Mesenchymal stem cell (in vitro differentiated cells and primary cell): ENCODE measurements at regions not wholly inside any gene's neighbourhood (a gene's known extent, or its start where the extent isn't known, plus 50 kb on each side); places are given as distances from the start of the nearest gene placed in this dataset.

Experiments used
- DNase-seq: peaks from one replicate; pipeline ENCODE4 v3.0.0-alpha.2; 2013
- H2AFZ ChIP-seq: one replicate; pipeline ENCODE4 v1.6.1; 2013; ENCODE audit warnings: low read depth, mild to moderate bottlenecking, control low read depth, inconsistent platforms, low read length, moderate library complexity
- H2AK5ac ChIP-seq: 2 replicates; pipeline ENCODE4 v1.6.1; 2013; ENCODE audit warnings: low read length, moderate library complexity, mild to moderate bottlenecking, inconsistent platforms; ENCODE audit not compliant: severe bottlenecking
- H2BK120ac ChIP-seq: one replicate; pipeline ENCODE4 v1.6.1; 2013; ENCODE audit warnings: low read depth, mild to moderate bottlenecking, inconsistent platforms, low read length, moderate library complexity
- H2BK12ac ChIP-seq, 2 experiments: one replicate each; pipeline ENCODE4 v1.6.1; 2013; ENCODE audit warnings: inconsistent platforms in 2 of 2, low read length in 2 of 2, mild to moderate bottlenecking in 2 of 2, moderate library complexity in 2 of 2, control low read depth in 1 of 2
- H2BK15ac ChIP-seq: one replicate; pipeline ENCODE4 v1.6.1; 2013; ENCODE audit warnings: mild to moderate bottlenecking, low read depth, inconsistent platforms; ENCODE audit not compliant: poor library complexity, severe bottlenecking
- H2BK5ac ChIP-seq: 2 replicates; pipeline ENCODE4 v1.6.1; 2013; ENCODE audit warnings: low read depth, mild to moderate bottlenecking, low read length, control low read depth, inconsistent platforms; ENCODE audit not compliant: poor library complexity, severe bottlenecking
- H3K14ac ChIP-seq, 2 experiments: one replicate each; pipeline ENCODE4 v1.6.1; 2013; ENCODE audit warnings: inconsistent platforms in 2 of 2, low read length in 2 of 2, control low read depth in 1 of 2, mild to moderate bottlenecking in 1 of 2, moderate library complexity in 1 of 2
- H3K18ac ChIP-seq, 2 experiments: one replicate each; pipeline ENCODE4 v1.6.1; 2013; ENCODE audit warnings: inconsistent platforms in 2 of 2, low read length in 2 of 2, control low read depth in 1 of 2, low read depth in 1 of 2, mild to moderate bottlenecking in 1 of 2
- H3K23ac ChIP-seq, 2 experiments: one replicate each; pipeline ENCODE4 v1.6.1; 2013; ENCODE audit warnings: inconsistent platforms in 2 of 2, low read length in 2 of 2, mild to moderate bottlenecking in 2 of 2, moderate library complexity in 2 of 2, control low read depth in 1 of 2
- H3K27ac ChIP-seq: 2 replicates; pipeline ENCODE4 v1.5.1; 2013; ENCODE audit warnings: mild to moderate bottlenecking, moderate library complexity, low read length, control low read depth, inconsistent platforms; ENCODE audit not compliant: poor library complexity, severe bottlenecking
- H3K27me3 ChIP-seq, 2 experiments: 2 replicates each; pipeline versions ENCODE4 v1.6.1 to v1.7.0; 2013; ENCODE audit warnings: low read length in 2 of 2, mild to moderate bottlenecking in 2 of 2, moderate library complexity in 2 of 2, control low read depth in 1 of 2, inconsistent platforms in 1 of 2; ENCODE audit not compliant: control insufficient read depth in 1 of 2, insufficient read depth in 1 of 2
- H3K36me3 ChIP-seq, 2 experiments: 2 replicates each; pipeline versions ENCODE4 v1.6.1 to v1.7.0; 2013; ENCODE audit warnings: low read length in 2 of 2, control low read depth in 1 of 2, inconsistent platforms in 1 of 2, low read depth in 1 of 2, mild to moderate bottlenecking in 1 of 2; ENCODE audit not compliant: insufficient read depth in 2 of 2, control insufficient read depth in 1 of 2
- H3K4ac ChIP-seq, 2 experiments: one replicate each; pipeline ENCODE4 v1.6.1; 2013; ENCODE audit warnings: inconsistent platforms in 2 of 2, low read length in 2 of 2, mild to moderate bottlenecking in 2 of 2, moderate library complexity in 2 of 2, control low read depth in 1 of 2, low read depth in 1 of 2
- H3K4me1 ChIP-seq: 2 replicates; pipeline ENCODE4 v1.6.1; 2013; ENCODE audit warnings: low read depth, low read length, control low read depth; ENCODE audit not compliant: control insufficient read depth, insufficient read depth
- H3K4me2 ChIP-seq: 2 replicates; pipeline ENCODE4 v1.6.1; 2013; ENCODE audit warnings: low read length, mild to moderate bottlenecking, inconsistent platforms; ENCODE audit not compliant: poor library complexity, severe bottlenecking
- H3K4me3 ChIP-seq, 2 experiments: 2 replicates each; pipeline versions ENCODE4 v1.5.1 to v1.7.0; 2013; ENCODE audit warnings: low read length in 2 of 2, mild to moderate bottlenecking in 2 of 2, control low read depth in 1 of 2, low read depth in 1 of 2; ENCODE audit not compliant: insufficient read depth in 1 of 2
- H3K79me1 ChIP-seq: replicated peaks from 2 replicates; pipeline ENCODE4 v1.6.1; 2013; ENCODE audit warnings: mild to moderate bottlenecking, control low read depth, low read length, inconsistent platforms; ENCODE audit not compliant: poor library complexity, severe bottlenecking
- H3K9ac ChIP-seq: 2 replicates; pipeline ENCODE4 v1.7.0; 2013; ENCODE audit warnings: mild to moderate bottlenecking, low read length, moderate library complexity
- H3K9me3 ChIP-seq: 2 replicates; pipeline ENCODE4 v1.7.0; 2013; ENCODE audit warnings: mild to moderate bottlenecking, low read length; ENCODE audit not compliant: control insufficient read depth
- H4K8ac ChIP-seq: one replicate; pipeline ENCODE4 v1.6.1; 2013; ENCODE audit warnings: inconsistent platforms, mild to moderate bottlenecking, low read length, moderate library complexity
- H4K91ac ChIP-seq: one replicate; pipeline ENCODE4 v1.6.1; 2013; ENCODE audit warnings: mild to moderate bottlenecking, low read length, inconsistent platforms
- WGBS: methylation state at CpG from one replicate; pipeline ENCODE4 v1.1.7; 2013; ENCODE audit warnings: mixed read lengths; 5-methylcytosine and 5-hydroxymethylcytosine counted together

DNA sequence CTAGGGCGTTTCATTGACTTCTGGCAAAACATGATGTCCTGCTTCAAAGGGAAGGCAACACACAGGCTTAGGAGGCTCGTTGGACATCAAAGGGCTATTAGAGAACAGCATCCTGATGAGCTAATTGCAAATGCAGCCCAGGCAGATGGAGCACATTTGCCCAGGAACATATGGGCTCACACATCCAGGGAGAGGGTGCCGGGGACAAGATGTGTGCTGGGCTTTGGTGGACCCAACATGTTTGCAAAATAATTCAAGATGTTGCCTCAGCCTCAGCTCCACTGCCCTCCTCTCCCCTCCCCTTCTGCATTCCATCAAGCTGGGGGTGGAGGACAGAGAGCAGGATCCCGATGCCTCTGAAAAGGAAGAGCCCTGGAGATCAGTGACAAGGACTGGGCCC, 217.1 kb upstream of the ZMIZ1 start:
- Histone ChIP-seq H3K4me1 (no peaks in the 10 kb centered on the region), H3K18ac (no peak overlapping the region), H3K27ac (no peak overlapping the region), H3K23ac (no peak overlapping the region), H3K9ac (no peak overlapping the region), H4K8ac (no peak overlapping the region), H2AK5ac (no peak overlapping the region), H3K4ac (no peak overlapping the region), H2BK5ac (no peak overlapping the region), H3K4me3 (no peak overlapping the region), H3K14ac (no peak overlapping the region), H2AFZ (no peak overlapping the region), H2BK15ac (no peak overlapping the region), H2BK120ac (no peak overlapping the region), H3K79me1 (no peaks in the 10 kb centered on the region), H3K36me3 (no peaks in the 10 kb centered on the region), H2BK12ac (no peak overlapping the region), H4K91ac (no peak overlapping the region), H3K4me2 (no peak overlapping the region), H3K27me3 (peaks cover 0 to 6% of the 10 kb centered on the region in 2 experiments), H3K9me3 (no peaks in the 10 kb centered on the region)
- 51% methylated on average over 4 of the region's 4 CpGs for WGBS
- no peak for DNase-seq

DNA sequence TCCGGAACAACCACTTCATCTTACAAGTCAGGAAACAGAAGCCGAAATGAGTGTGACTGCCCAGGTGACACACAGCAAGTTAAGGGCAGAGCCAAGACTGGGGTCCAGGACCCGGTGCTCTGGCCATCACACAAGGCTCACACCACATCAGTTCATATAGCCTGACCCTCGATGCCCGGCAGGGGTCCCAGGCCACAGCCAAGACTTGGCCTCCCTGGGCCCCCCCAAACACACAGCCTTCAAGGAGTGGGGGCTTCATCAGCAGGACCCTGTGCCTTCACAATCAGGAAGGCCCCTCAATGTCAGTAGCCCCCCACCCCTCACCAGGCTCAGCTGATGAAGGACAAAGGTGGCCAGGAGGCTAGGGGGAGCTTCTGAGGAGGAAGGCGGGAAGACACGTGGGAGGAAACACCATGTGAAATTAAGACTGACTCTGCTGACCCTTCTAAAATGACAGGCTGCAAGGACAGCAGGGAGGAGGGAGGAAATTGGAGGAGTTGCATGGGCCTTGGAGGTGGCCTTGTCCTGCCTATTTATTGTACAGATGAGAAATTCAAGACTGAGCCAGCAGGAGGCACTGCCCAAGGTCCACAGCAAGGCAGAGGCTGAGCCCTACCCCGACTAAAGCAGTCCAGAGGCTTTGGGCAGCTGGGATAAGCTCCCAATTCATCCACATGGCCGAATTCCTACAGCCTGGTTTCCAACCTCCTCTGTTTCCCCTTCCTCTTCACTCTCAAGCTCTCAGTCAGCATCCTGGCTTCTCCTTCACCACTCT, 216.1 kb upstream of the ZMIZ1 start:
- H3K14ac ChIP-seq, result no peak overlapping the region

DNA sequence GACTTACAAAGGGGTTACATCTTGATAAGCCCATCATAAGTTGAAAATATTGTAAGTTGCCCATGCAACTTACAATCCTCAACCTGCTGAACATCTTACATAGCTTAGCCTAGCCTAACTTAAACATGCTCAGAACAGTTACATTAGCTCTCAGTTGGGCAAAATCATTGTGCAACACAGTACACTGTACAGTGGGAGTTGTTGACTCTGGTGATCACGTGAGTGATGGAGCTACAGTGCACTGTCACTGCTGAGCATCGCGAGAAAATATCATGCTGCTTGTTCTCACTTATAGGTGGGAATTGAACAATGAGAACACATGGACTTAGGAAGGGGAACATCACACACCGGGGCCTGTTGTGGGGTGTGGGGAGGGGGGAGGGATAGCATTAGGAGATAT, 214.9 kb upstream of the ZMIZ1 start:
- Histone ChIP-seq H2AFZ (no peak overlapping the region), H2BK5ac (no peak overlapping the region), H3K14ac (no peak overlapping the region), H3K23ac (no peak overlapping the region), H3K79me1 (no peaks in the 10 kb centered on the region), H4K8ac (no peak overlapping the region), H4K91ac (no peak overlapping the region), H2BK12ac (no peak overlapping the region), H2BK120ac (no peak overlapping the region), H3K27ac (no peak overlapping the region), H3K9me3 (no peaks in the 10 kb centered on the region), H3K9ac (no peak overlapping the region), H3K36me3 (no peaks in the 10 kb centered on the region), H3K18ac (no peak overlapping the region), H3K4me3 (no peak overlapping the region), H3K4me2 (no peak overlapping the region), H3K4ac (no peak overlapping the region), H3K4me1 (no peaks in the 10 kb centered on the region), H3K27me3 (peaks cover 0 to 18% of the 10 kb centered on the region in 2 experiments), H2AK5ac (no peak overlapping the region), H2BK15ac (no peak overlapping the region)
- peak; percentile 18 for DNase-seq
- 95% methylated on average over 3 of the region's 4 CpGs for WGBS

More for the DNA sequence above, 216.1 kb upstream of the ZMIZ1 start:
- Histone ChIP-seq H3K79me1 (no peaks in the 10 kb centered on the region), H3K4me2 (no peak overlapping the region), H3K9me3 (no peaks in the 10 kb centered on the region), H4K8ac (no peak overlapping the region), H2BK12ac (no peak overlapping the region), H3K23ac (no peak overlapping the region), H3K27ac (no peak overlapping the region), H3K18ac (no peak overlapping the region), H4K91ac (no peak overlapping the region), H3K4me1 (no peaks in the 10 kb centered on the region), H2BK5ac (no peak overlapping the region), H3K36me3 (no peaks in the 10 kb centered on the region), H2BK120ac (no peak overlapping the region), H2BK15ac (no peak overlapping the region), H3K27me3 (peaks cover 0 to 16% of the 10 kb centered on the region in 2 experiments), H3K4me3 (no peak overlapping the region), H2AFZ (no peak overlapping the region), H3K9ac (no peak overlapping the region), H3K4ac (no peak overlapping the region), H2AK5ac (no peak overlapping the region)
- DNase-seq, result no peak
- 84% methylated on average over 9 of the region's 9 CpGs for WGBS

DNA sequence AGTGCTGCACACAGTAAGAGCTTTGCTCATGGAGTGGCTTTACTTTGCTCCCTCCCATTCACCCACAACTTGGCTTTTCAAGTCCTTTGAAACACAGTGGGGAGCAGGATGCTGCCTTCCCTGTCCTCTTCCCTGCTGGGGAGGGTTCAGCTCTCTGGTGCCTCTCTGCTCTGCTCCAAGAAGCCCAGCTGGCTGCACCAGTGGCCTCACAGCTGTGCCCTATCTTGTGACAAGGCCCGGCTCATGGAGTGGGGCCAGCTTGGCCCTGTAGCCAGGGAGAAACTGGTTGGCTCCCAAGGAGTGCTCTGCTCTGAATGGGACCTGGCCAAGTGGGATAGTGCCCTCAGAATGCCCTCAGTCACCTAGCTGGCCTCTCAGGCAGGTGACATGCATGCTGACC, 212.3 kb upstream of the ZMIZ1 start:
- no peak overlapping the region for H3K27ac ChIP-seq
- WGBS, result 73% methylated on average over 1 of the region's 1 CpG
- H3K14ac ChIP-seq, result no peak overlapping the region
- H3K4ac ChIP-seq, result no peak overlapping the region
- H2AFZ ChIP-seq, result no peak overlapping the region
- H3K36me3 ChIP-seq, result no peaks in the 10 kb centered on the region
- no peak overlapping the region for H3K9ac ChIP-seq
- H3K79me1 ChIP-seq, result no peaks in the 10 kb centered on the region
- no peaks in the 10 kb centered on the region for H3K9me3 ChIP-seq
- no peak overlapping the region for H3K18ac ChIP-seq
- no peak overlapping the region for H3K4me3 ChIP-seq
- H3K4me1 ChIP-seq, result no peaks in the 10 kb centered on the region
- no peak overlapping the region for H2BK5ac ChIP-seq
- no peak overlapping the region for H3K4me2 ChIP-seq
- H2AK5ac ChIP-seq, result no peak overlapping the region
- H2BK12ac ChIP-seq, result no peak overlapping the region
- H3K23ac ChIP-seq, result no peak overlapping the region
- H4K8ac ChIP-seq, result no peak overlapping the region
- no peak overlapping the region for H4K91ac ChIP-seq
- DNase-seq, result peak; percentile 19
- no peak overlapping the region for H2BK120ac ChIP-seq
- no peak overlapping the region for H2BK15ac ChIP-seq
- H3K27me3 ChIP-seq, result peaks cover 6 to 25% of the 10 kb centered on the region in 2 experiments
